ENCODE measurements at regions not wholly inside any gene's neighbourhood (a gene's known extent, or its start where the extent isn't known, plus 50 kb on each side); places are given as distances from the start of the nearest gene placed in this dataset.

GRCh38 chr2:3040066-3040428, 337.6 kb downstream of the EIPR1 start:
- peaks cover 18% of the 10 kb centered on the region for H3K27me3 Mint-ChIP-seq
- no peak for DNase-seq (ENCODE audit: extremely low spot score, unreplicated experiment)
- peaks cover 22% of the 10 kb centered on the region for H3K4me1 Mint-ChIP-seq (ENCODE audit: unreplicated experiment)
- no peak overlapping the region for H3K4me3 Mint-ChIP-seq
- H3K9me3 Mint-ChIP-seq = peaks cover 5% of the 10 kb centered on the region
- no peak overlapping the region for H3K27ac Mint-ChIP-seq
- TF ChIP-seq CTCF (conservative IDR thresholded peaks at IDR 0.05) = no peak
- peaks cover 3% of the 10 kb centered on the region for H3K36me3 Mint-ChIP-seq

- Mint-ChIP-seq H3K4me1 (ENCODE audit: unreplicated experiment) (peaks cover 22% of the 10 kb centered on the region), H3K36me3 (peaks cover 3% of the 10 kb centered on the region), H3K9me3 (peaks cover 5% of the 10 kb centered on the region), H3K4me3 (no peak overlapping the region), H3K27ac (no peak overlapping the region), H3K27me3 (peaks cover 18% of the 10 kb centered on the region)
- DNase-seq (ENCODE audit: extremely low spot score, unreplicated experiment) = no peak
- TF ChIP-seq CTCF (conservative IDR thresholded peaks at IDR 0.05) = no peak
Measured at GRCh38 chr2:3039188-3040065, 338.2 kb downstream of the EIPR1 start.

GRCh38 chr2:3038636-3039035, 339.0 kb downstream of the EIPR1 start:
- peaks cover 3% of the 10 kb centered on the region for H3K36me3 Mint-ChIP-seq
- no peak for DNase-seq (ENCODE audit: extremely low spot score, unreplicated experiment)
- peaks cover 5% of the 10 kb centered on the region for H3K9me3 Mint-ChIP-seq
- H3K4me3 Mint-ChIP-seq = no peak overlapping the region
- H3K27me3 Mint-ChIP-seq = peaks cover 16% of the 10 kb centered on the region
- TF ChIP-seq CTCF (conservative IDR thresholded peaks at IDR 0.05) = no peak
- H3K27ac Mint-ChIP-seq = no peak overlapping the region
- peaks cover 22% of the 10 kb centered on the region for H3K4me1 Mint-ChIP-seq (ENCODE audit: unreplicated experiment)

- no peak for DNase-seq (ENCODE audit: extremely low spot score, unreplicated experiment)
- H3K27me3 Mint-ChIP-seq = peaks cover 16% of the 10 kb centered on the region
- H3K9me3 Mint-ChIP-seq = peaks cover 5% of the 10 kb centered on the region
- no peak for TF ChIP-seq CTCF (conservative IDR thresholded peaks at IDR 0.05)
- H3K4me1 Mint-ChIP-seq (ENCODE audit: unreplicated experiment) = peaks cover 22% of the 10 kb centered on the region
- H3K36me3 Mint-ChIP-seq = peaks cover 3% of the 10 kb centered on the region
- H3K27ac Mint-ChIP-seq = no peak overlapping the region
- H3K4me3 Mint-ChIP-seq = no peak overlapping the region
Measured at GRCh38 chr2:3037196-3038194, 340.1 kb downstream of the EIPR1 start.

GRCh38 chr2:3036432-3037125, 341.0 kb downstream of the EIPR1 start:
- Mint-ChIP-seq H3K27me3 (peaks cover 16% of the 10 kb centered on the region), H3K9me3 (peaks cover 5% of the 10 kb centered on the region), H3K27ac (no peak overlapping the region), H3K36me3 (peaks cover 3% of the 10 kb centered on the region), H3K4me1 (ENCODE audit: unreplicated experiment) (peaks cover 19% of the 10 kb centered on the region), H3K4me3 (no peak overlapping the region)
- no peak for TF ChIP-seq CTCF (conservative IDR thresholded peaks at IDR 0.05)
- no peak for DNase-seq (ENCODE audit: extremely low spot score, unreplicated experiment)
